ENCODE measurements at regions not wholly inside any gene's neighbourhood (a gene's known extent, or its start where the extent isn't known, plus 50 kb on each side); places are given as distances from the start of the nearest gene placed in this dataset.

GRCh38 chr4:187426511-187426910 lies 569.1 kb upstream of the ZFP42 start:
- H3K4me1 Mint-ChIP-seq (ENCODE audit: low read depth in 2 of 2) = no peaks in the 10 kb centered on the region
- DNase-seq (no peak), ATAC-seq (replicated peaks) (no peak)
- H3K4me3 Mint-ChIP-seq = no peak overlapping the region
- peaks cover 6 to 18% of the 10 kb centered on the region in 2 donors for H3K9me3 Mint-ChIP-seq
- no peak overlapping the region for H3K27ac Mint-ChIP-seq
- no peaks in the 10 kb centered on the region for H3K27me3 Mint-ChIP-seq
- no peaks in the 10 kb centered on the region for H3K36me3 Mint-ChIP-seq (ENCODE audit: insufficient read depth)

- peaks cover 14 to 18% of the 10 kb centered on the region in 2 donors for H3K9me3 Mint-ChIP-seq
- ATAC-seq (replicated peaks) (no peak), DNase-seq (no peak)
- no peaks in the 10 kb centered on the region for H3K36me3 Mint-ChIP-seq (ENCODE audit: insufficient read depth)
- H3K4me1 Mint-ChIP-seq (ENCODE audit: low read depth in 2 of 2) = no peaks in the 10 kb centered on the region
- H3K27me3 Mint-ChIP-seq = no peaks in the 10 kb centered on the region
- H3K27ac Mint-ChIP-seq = no peak overlapping the region
- H3K4me3 Mint-ChIP-seq = no peak overlapping the region
Measured at GRCh38 chr4:187432310-187432709, 563.3 kb upstream of the ZFP42 start.

GRCh38 chr4:187433141-187433540 lies 562.4 kb upstream of the ZFP42 start:
- H3K36me3 Mint-ChIP-seq (ENCODE audit: insufficient read depth) = no peaks in the 10 kb centered on the region
- no peaks in the 10 kb centered on the region for H3K4me1 Mint-ChIP-seq (ENCODE audit: low read depth in 2 of 2)
- H3K4me3 Mint-ChIP-seq = no peak overlapping the region
- peaks cover 13 to 14% of the 10 kb centered on the region in 2 donors for H3K9me3 Mint-ChIP-seq
- H3K27me3 Mint-ChIP-seq = no peaks in the 10 kb centered on the region
- ATAC-seq (replicated peaks) (no peak), DNase-seq (no peak)
- no peak overlapping the region for H3K27ac Mint-ChIP-seq

- Mint-ChIP-seq H3K27me3 (no peaks in the 10 kb centered on the region), H3K4me3 (no peak overlapping the region), H3K4me1 (ENCODE audit: low read depth in 2 of 2) (no peaks in the 10 kb centered on the region), H3K9me3 (peaks cover 9 to 12% of the 10 kb centered on the region in 2 donors), H3K27ac (no peak overlapping the region), H3K36me3 (ENCODE audit: insufficient read depth) (no peaks in the 10 kb centered on the region)
- DNase-seq (no peak), ATAC-seq (replicated peaks) (no peak)
Measured at GRCh38 chr4:187436251-187436650, 559.3 kb upstream of the ZFP42 start.

- no peak overlapping the region for H3K27ac Mint-ChIP-seq
Measured at GRCh38 chr4:187444061-187444460, 551.5 kb upstream of the ZFP42 start.

GRCh38 chr4:187449702-187450101 lies 545.9 kb upstream of the ZFP42 start:
- no peaks in the 10 kb centered on the region for H3K27me3 Mint-ChIP-seq
- H3K9me3 Mint-ChIP-seq = peaks cover 7 to 10% of the 10 kb centered on the region in 2 donors
- H3K4me1 Mint-ChIP-seq (ENCODE audit: low read depth in 2 of 2) = no peaks in the 10 kb centered on the region
- no peak overlapping the region for H3K4me3 Mint-ChIP-seq
- DNase-seq = no peak
- no peaks in the 10 kb centered on the region for H3K36me3 Mint-ChIP-seq (ENCODE audit: insufficient read depth)
- no peak overlapping the region for H3K27ac Mint-ChIP-seq
- ATAC-seq (replicated peaks) = no peak

More at GRCh38 chr4:187444061-187444460, 551.5 kb upstream of the ZFP42 start:
- no peaks in the 10 kb centered on the region for H3K27me3 Mint-ChIP-seq
- DNase-seq (no peak), ATAC-seq (replicated peaks) (no peak)
- no peaks in the 10 kb centered on the region for H3K4me1 Mint-ChIP-seq (ENCODE audit: low read depth in 2 of 2)
- H3K4me3 Mint-ChIP-seq = no peak overlapping the region
- H3K9me3 Mint-ChIP-seq = peaks cover 7 to 21% of the 10 kb centered on the region in 2 donors
- H3K36me3 Mint-ChIP-seq (ENCODE audit: insufficient read depth) = no peaks in the 10 kb centered on the region

GRCh38 chr4:187451776-187452175 lies 543.8 kb upstream of the ZFP42 start:
- H3K4me1 Mint-ChIP-seq (ENCODE audit: low read depth in 2 of 2) = no peaks in the 10 kb centered on the region

GRCh38 chr4:187460016-187460415 lies 535.6 kb upstream of the ZFP42 start:
- no peak for DNase-seq
- Mint-ChIP-seq H3K9me3 (peaks cover 3 to 30% of the 10 kb centered on the region in 2 donors), H3K27ac (no peak overlapping the region), H3K27me3 (no peaks in the 10 kb centered on the region), H3K4me1 (ENCODE audit: low read depth in 2 of 2) (no peaks in the 10 kb centered on the region), H3K36me3 (ENCODE audit: insufficient read depth) (no peaks in the 10 kb centered on the region), H3K4me3 (no peak overlapping the region)
- ATAC-seq (replicated peaks) = no peak

More at GRCh38 chr4:187451776-187452175, 543.8 kb upstream of the ZFP42 start:
- DNase-seq (no peak), ATAC-seq (replicated peaks) (no peak)
- Mint-ChIP-seq H3K27me3 (no peaks in the 10 kb centered on the region), H3K27ac (no peak overlapping the region), H3K36me3 (ENCODE audit: insufficient read depth) (no peaks in the 10 kb centered on the region), H3K4me3 (no peak overlapping the region), H3K9me3 (peaks cover 10 to 20% of the 10 kb centered on the region in 2 donors)

GRCh38 chr4:187464573-187464972 lies 531.0 kb upstream of the ZFP42 start:
- ATAC-seq (replicated peaks) (no peak), DNase-seq (no peak)
- no peaks in the 10 kb centered on the region for H3K36me3 Mint-ChIP-seq (ENCODE audit: insufficient read depth)
- no peaks in the 10 kb centered on the region for H3K4me1 Mint-ChIP-seq (ENCODE audit: low read depth in 2 of 2)
- H3K4me3 Mint-ChIP-seq = no peak overlapping the region
- H3K9me3 Mint-ChIP-seq = peaks cover 4 to 41% of the 10 kb centered on the region in 2 donors
- no peaks in the 10 kb centered on the region for H3K27me3 Mint-ChIP-seq
- H3K27ac Mint-ChIP-seq = no peak overlapping the region

GRCh38 chr4:187467224-187467623 lies 528.3 kb upstream of the ZFP42 start:
- no peaks in the 10 kb centered on the region for H3K36me3 Mint-ChIP-seq (ENCODE audit: insufficient read depth)
- peaks cover 9 to 37% of the 10 kb centered on the region in 2 donors for H3K9me3 Mint-ChIP-seq
- H3K27ac Mint-ChIP-seq = no peak overlapping the region
- no peaks in the 10 kb centered on the region for H3K27me3 Mint-ChIP-seq
- no peak overlapping the region for H3K4me3 Mint-ChIP-seq
- H3K4me1 Mint-ChIP-seq (ENCODE audit: low read depth in 2 of 2) = no peaks in the 10 kb centered on the region
- DNase-seq (no peak), ATAC-seq (replicated peaks) (no peak)

- DNase-seq (no peak), ATAC-seq (replicated peaks) (no peak)
- no peak overlapping the region for H3K4me3 Mint-ChIP-seq
- H3K27me3 Mint-ChIP-seq = no peaks in the 10 kb centered on the region
- no peaks in the 10 kb centered on the region for H3K36me3 Mint-ChIP-seq (ENCODE audit: insufficient read depth)
- H3K4me1 Mint-ChIP-seq (ENCODE audit: low read depth in 2 of 2) = no peaks in the 10 kb centered on the region
- H3K9me3 Mint-ChIP-seq = peaks cover 13 to 32% of the 10 kb centered on the region in 2 donors
- no peak overlapping the region for H3K27ac Mint-ChIP-seq
Measured at GRCh38 chr4:187469627-187470026, 525.9 kb upstream of the ZFP42 start.

- DNase-seq = no peak
- no peaks in the 10 kb centered on the region for H3K36me3 Mint-ChIP-seq (ENCODE audit: insufficient read depth)
- peaks cover 15 to 32% of the 10 kb centered on the region in 2 donors for H3K9me3 Mint-ChIP-seq
- no peak for ATAC-seq (replicated peaks)
- no peaks in the 10 kb centered on the region for H3K27me3 Mint-ChIP-seq
- no peaks in the 10 kb centered on the region for H3K4me1 Mint-ChIP-seq (ENCODE audit: low read depth in 2 of 2)
- H3K27ac Mint-ChIP-seq = no peak overlapping the region
- no peak overlapping the region for H3K4me3 Mint-ChIP-seq
Measured at GRCh38 chr4:187470061-187470460, 525.5 kb upstream of the ZFP42 start.

GRCh38 chr4:187474238-187474637 lies 521.3 kb upstream of the ZFP42 start:
- ATAC-seq (replicated peaks) (no peak), DNase-seq (no peak)
- Mint-ChIP-seq H3K27me3 (no peaks in the 10 kb centered on the region), H3K27ac (no peak overlapping the region), H3K36me3 (ENCODE audit: insufficient read depth) (no peaks in the 10 kb centered on the region), H3K4me1 (ENCODE audit: low read depth in 2 of 2) (no peaks in the 10 kb centered on the region), H3K9me3 (peaks cover 16 to 17% of the 10 kb centered on the region in 2 donors), H3K4me3 (no peak overlapping the region)

- H3K4me3 Mint-ChIP-seq = no peak overlapping the region
- no peaks in the 10 kb centered on the region for H3K27me3 Mint-ChIP-seq
- H3K27ac Mint-ChIP-seq = no peak overlapping the region
- no peak for ATAC-seq (replicated peaks)
- H3K9me3 Mint-ChIP-seq = peaks cover 12 to 23% of the 10 kb centered on the region in 2 donors
- DNase-seq = no peak
- no peaks in the 10 kb centered on the region for H3K4me1 Mint-ChIP-seq (ENCODE audit: low read depth in 2 of 2)
- no peaks in the 10 kb centered on the region for H3K36me3 Mint-ChIP-seq (ENCODE audit: insufficient read depth)
Measured at GRCh38 chr4:187475901-187476300, 519.7 kb upstream of the ZFP42 start.

GRCh38 chr4:187477224-187477623 lies 518.3 kb upstream of the ZFP42 start:
- ATAC-seq (replicated peaks) = no peak
- H3K27me3 Mint-ChIP-seq = no peaks in the 10 kb centered on the region
- peaks cover 12 to 21% of the 10 kb centered on the region in 2 donors for H3K9me3 Mint-ChIP-seq
- H3K36me3 Mint-ChIP-seq (ENCODE audit: insufficient read depth) = no peaks in the 10 kb centered on the region
- no peak overlapping the region for H3K4me3 Mint-ChIP-seq
- DNase-seq = no peak
- no peak overlapping the region for H3K27ac Mint-ChIP-seq
- H3K4me1 Mint-ChIP-seq (ENCODE audit: low read depth in 2 of 2) = no peaks in the 10 kb centered on the region
